IPS-18c (cell line): ENCODE measurements at regions not wholly inside any gene's neighbourhood (a gene's known extent, or its start where the extent isn't known, plus 50 kb on each side); places are given as distances from the start of the nearest gene placed in this dataset.

Experiments
- H3K4me3 ChIP-seq: 2 replicates; pipeline ENCODE4 v1.7.0; 2013; ENCODE audit warnings: low read depth, mild to moderate bottlenecking, low read length, moderate library complexity; ENCODE audit not compliant: insufficient read depth
- H3K9me3 ChIP-seq: one replicate; pipeline ENCODE4 v1.6.1; 2013; ENCODE audit warnings: mild to moderate bottlenecking, low read length, moderate library complexity; ENCODE audit not compliant: control insufficient read depth, insufficient read depth

DNA sequence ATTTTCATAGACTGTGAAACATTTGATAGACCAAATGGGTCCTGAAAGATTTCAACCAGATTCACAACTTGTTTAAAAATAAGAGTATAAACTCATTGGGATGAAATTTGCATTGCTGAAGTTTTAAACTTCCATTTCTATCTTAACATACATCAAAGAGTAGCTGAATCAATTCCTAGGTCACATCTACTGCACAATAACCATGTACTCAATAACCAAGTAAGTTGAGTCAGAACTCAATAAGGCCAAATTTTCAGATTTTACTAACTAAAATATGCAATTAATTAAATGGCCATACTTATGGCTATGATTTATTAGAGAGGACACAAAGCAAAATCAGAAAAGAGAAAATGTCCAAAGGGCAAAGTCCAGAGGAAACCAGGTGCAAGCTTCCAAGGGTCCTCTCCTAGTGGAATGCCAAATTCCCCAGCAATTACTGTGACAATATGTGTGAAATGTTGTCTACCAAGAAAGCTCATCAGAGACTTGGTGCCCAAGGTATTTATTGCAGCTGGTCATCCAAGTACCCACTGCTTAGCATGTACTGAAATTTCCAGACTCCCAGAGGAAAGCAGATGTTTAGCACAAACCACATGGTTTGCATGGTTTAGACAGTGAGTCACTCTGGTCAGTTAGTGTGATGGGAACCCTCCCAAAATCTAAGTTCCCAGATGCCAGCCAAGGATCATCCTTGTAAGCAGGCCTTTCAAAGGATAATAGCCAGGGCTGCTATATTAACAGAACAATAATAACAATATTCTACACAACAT is 238.9 kb downstream of the IPMK start:
- H3K4me3 ChIP-seq, result no peak overlapping the region
- H3K9me3 ChIP-seq, result peaks cover 2% of the 10 kb centered on the region

GRCh38 chr10:58027426-58027825 is 240.3 kb downstream of the IPMK start:
- H3K9me3 ChIP-seq, result peaks cover 2% of the 10 kb centered on the region
- no peak overlapping the region for H3K4me3 ChIP-seq

DNA sequence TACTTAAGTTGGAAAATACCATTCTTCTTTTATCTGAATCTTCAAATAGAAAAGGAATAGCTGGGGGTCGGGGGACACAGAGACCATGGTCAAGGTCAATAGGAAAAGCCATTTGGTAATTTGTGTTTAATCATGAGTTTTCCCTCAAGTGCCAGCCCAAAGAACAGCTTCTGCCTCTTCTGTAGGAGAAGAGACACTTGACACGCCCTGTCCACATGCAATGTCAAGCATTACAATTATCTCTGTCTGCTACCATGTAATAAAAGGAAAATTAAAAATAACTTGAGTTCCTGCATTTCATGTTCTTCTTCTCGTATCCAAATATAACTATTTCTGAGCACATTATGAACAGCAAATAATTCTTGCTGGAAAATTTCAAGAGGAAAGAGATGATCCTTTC is 241.7 kb downstream of the IPMK start:
- H3K4me3 ChIP-seq, result no peak overlapping the region
- peaks cover 2% of the 10 kb centered on the region for H3K9me3 ChIP-seq

- peaks cover 2% of the 10 kb centered on the region for H3K9me3 ChIP-seq
- no peak overlapping the region for H3K4me3 ChIP-seq
Measured at GRCh38 chr10:58023341-58024073, 244.2 kb downstream of the IPMK start.

DNA sequence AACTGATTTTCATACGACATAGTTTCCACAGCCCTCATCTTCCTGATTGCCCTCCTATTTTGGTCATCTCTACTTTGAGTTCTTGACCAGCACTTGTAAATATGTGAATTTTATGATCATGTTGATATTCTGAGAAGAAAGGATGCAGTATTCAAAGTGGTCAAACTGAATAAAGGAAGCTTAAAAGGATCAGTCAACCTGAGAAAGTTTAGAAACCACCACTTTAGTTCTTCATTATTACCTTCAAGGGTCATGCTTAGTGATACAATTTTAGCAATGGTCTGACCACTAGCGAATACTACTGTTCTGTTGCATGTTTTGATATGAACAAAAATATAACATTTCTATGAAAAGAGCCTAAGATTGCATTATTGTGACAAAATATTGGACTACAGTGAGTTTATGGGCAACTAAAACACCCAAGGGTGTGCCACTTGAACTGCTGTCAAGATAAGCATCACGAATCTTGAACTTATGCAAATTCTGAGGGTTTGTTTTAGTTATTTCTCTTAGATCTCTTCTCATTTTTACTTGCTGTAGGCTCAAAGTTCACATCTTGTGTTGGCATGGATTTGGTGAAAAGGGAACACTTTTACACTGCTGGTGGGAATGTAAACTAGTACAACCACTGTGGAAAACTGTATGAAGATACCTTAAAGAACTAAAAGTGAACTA is 247.7 kb downstream of the IPMK start:
- H3K9me3 ChIP-seq, result no peaks in the 10 kb centered on the region

GRCh38 chr10:58017719-58018367 is 249.9 kb downstream of the IPMK start:
- no peaks in the 10 kb centered on the region for H3K9me3 ChIP-seq
- no peak overlapping the region for H3K4me3 ChIP-seq

More for the DNA sequence above, 247.7 kb downstream of the IPMK start:
- no peak overlapping the region for H3K4me3 ChIP-seq

GRCh38 chr10:58016614-58017013 is 251.1 kb downstream of the IPMK start:
- no peak overlapping the region for H3K4me3 ChIP-seq

GRCh38 chr10:58014436-58014835 is 253.3 kb downstream of the IPMK start:
- no peak overlapping the region for H3K4me3 ChIP-seq
- no peaks in the 10 kb centered on the region for H3K9me3 ChIP-seq

More at GRCh38 chr10:58016614-58017013, 251.1 kb downstream of the IPMK start:
- no peaks in the 10 kb centered on the region for H3K9me3 ChIP-seq

- Histone ChIP-seq H3K9me3 (no peaks in the 10 kb centered on the region), H3K4me3 (no peak overlapping the region)
Measured at GRCh38 chr10:58013406-58013805, 254.3 kb downstream of the IPMK start.

- Histone ChIP-seq H3K4me3 (no peak overlapping the region), H3K9me3 (no peaks in the 10 kb centered on the region)
Measured at GRCh38 chr10:58010073-58010702, 257.5 kb downstream of the IPMK start.

DNA sequence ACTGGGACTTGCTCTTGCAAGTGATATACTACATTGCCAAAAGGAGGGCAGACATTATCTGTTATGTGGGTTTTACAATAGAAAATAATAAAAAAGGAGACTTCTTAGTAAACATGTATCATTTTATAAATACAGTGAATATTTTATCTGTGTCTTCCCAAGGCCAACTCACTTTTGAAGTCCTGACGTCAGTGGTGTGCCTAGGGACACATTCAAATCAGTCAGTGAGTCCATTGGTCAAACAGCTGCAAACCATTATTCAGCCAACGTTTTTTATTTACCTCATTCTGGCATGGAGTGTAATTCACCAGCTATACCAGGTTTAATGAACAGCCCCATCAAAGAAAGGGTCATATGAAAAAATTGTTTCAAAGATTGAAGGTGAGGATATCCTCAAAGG is 263.7 kb downstream of the IPMK start:
- Histone ChIP-seq H3K9me3 (no peaks in the 10 kb centered on the region), H3K4me3 (no peak overlapping the region)

GRCh38 chr10:58001159-58001558 is 266.5 kb downstream of the IPMK start:
- Histone ChIP-seq H3K9me3 (no peaks in the 10 kb centered on the region), H3K4me3 (no peak overlapping the region)

DNA sequence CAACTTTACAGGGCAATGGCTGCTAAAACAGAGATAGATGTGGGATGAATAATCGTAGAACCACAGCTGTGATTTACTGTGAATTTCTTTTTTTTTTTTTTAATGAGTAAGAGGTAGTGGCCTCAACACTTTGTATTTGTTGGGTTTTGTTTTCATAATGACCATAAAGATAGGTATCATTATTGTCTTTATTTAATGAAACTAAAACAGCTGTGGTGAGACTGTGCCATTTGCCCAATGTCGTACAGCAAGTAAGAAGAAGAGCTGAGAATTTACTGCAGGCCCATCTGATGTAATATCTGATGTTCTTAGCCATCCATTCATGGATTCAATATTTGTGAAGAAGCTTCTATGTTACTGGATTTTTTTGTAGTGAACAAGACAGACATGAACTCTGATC is 271.2 kb downstream of the IPMK start:
- no peaks in the 10 kb centered on the region for H3K9me3 ChIP-seq
- no peak overlapping the region for H3K4me3 ChIP-seq

- Histone ChIP-seq H3K9me3 (no peaks in the 10 kb centered on the region), H3K4me3 (no peak overlapping the region)
Measured at GRCh38 chr10:57993302-57993701, 274.4 kb downstream of the IPMK start.

- no peak overlapping the region for H3K4me3 ChIP-seq
Measured at GRCh38 chr10:57992321-57993077, 275.2 kb downstream of the IPMK start.

GRCh38 chr10:57988964-57989363 is 278.7 kb downstream of the IPMK start:
- Histone ChIP-seq H3K9me3 (no peaks in the 10 kb centered on the region), H3K4me3 (no peak overlapping the region)

More at GRCh38 chr10:57992321-57993077, 275.2 kb downstream of the IPMK start:
- no peaks in the 10 kb centered on the region for H3K9me3 ChIP-seq
